NOMO-1 (cell line): ENCODE measurements at regions not wholly inside any gene's neighbourhood (a gene's known extent, or its start where the extent isn't known, plus 50 kb on each side); places are given as distances from the start of the nearest gene placed in this dataset.

Source experiments
- DNase-seq, 2 experiments: peaks; one replicate each; lab custom pipeline; 2025; ENCODE audit not compliant: unreplicated experiment in 2 of 2; lab: John Stamatoyannopoulos, UW

DNA sequence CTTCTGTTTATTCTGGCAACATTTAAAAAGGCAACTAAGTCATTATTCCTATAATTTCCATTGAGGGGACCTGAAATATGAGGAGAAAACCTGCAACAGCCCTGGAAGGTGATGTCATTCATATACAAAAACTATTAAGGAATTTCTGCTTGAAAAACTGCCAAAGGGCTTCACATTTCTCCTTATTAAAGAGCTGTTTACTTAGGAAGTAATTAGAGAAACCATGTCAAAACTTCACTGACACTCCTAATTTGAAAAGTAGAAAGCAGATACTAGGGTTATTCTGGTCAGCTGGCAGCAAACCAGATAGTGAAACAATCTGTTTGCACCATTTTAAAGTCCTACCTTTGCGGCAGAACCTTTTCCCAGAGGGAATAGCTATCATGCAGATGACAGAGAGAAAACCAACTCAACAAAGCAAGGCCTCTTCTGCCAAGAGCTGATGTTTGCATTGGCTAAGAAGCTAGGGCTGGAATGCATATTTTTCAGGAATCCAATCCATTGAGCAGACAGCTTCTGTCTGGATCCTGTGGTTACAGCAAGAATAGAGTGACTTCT is 592.2 kb upstream of the SYT4 start:
- no peak for DNase-seq

- no peak for DNase-seq
Measured at GRCh38 chr18:43870626-43871025, 593.3 kb upstream of the SYT4 start.

- no peak for DNase-seq
Measured at GRCh38 chr18:43875511-43875910, 598.2 kb upstream of the SYT4 start.

- DNase-seq = no peak
Measured at GRCh38 chr18:43876286-43876685, 599.0 kb upstream of the SYT4 start.

GRCh38 chr18:43876748-43877147 is 599.5 kb upstream of the SYT4 start:
- DNase-seq = no peak

- DNase-seq = no peak
Measured at GRCh38 chr18:43877616-43878321, 600.5 kb upstream of the SYT4 start.

DNA sequence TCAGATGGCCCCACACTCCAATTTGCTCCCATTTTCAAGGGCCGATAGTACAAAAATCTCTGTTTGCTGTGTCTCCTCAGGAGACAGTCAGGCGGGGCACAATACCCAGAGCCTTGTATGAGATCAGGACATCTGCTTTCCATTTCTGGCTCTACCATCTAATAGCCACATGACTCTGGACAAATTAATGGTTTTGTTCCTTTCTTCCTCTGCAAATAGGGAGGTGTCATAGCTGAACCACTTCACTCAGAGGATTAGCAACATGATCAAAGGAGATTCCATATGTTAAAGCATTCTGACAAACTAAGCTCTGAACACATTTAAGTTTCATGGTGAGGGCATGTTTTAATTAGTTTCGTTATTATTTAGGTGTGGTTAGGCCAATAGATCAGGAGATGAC is 602.1 kb upstream of the SYT4 start:
- DNase-seq = no peak

GRCh38 chr18:43882358-43883055 is 605.2 kb upstream of the SYT4 start:
- DNase-seq = no peak

- DNase-seq = no peak
Measured at GRCh38 chr18:43883886-43884285, 606.6 kb upstream of the SYT4 start.

- DNase-seq = no peak
Measured at GRCh38 chr18:43886341-43886740, 609.1 kb upstream of the SYT4 start.

GRCh38 chr18:43887491-43887890 is 610.2 kb upstream of the SYT4 start:
- DNase-seq = no peak

DNA sequence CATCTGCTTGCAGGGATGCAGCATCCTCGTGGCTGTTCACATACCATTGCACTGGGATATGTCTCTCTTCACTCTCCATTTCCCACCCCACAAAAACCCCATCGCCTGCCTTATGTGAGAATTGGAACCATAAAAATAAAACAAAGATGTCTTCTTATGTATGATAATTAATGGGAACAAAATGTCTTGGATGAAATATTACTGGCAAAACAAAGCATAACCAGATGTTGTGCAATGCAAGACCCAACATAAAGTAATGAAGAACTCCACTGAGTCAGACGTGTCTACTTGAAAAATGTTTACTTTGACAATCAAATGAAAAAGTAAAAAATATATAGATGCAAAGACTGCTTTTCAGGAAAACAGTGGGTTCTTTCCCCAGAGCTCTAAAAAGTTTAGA is 611.3 kb upstream of the SYT4 start:
- DNase-seq = no peak

DNA sequence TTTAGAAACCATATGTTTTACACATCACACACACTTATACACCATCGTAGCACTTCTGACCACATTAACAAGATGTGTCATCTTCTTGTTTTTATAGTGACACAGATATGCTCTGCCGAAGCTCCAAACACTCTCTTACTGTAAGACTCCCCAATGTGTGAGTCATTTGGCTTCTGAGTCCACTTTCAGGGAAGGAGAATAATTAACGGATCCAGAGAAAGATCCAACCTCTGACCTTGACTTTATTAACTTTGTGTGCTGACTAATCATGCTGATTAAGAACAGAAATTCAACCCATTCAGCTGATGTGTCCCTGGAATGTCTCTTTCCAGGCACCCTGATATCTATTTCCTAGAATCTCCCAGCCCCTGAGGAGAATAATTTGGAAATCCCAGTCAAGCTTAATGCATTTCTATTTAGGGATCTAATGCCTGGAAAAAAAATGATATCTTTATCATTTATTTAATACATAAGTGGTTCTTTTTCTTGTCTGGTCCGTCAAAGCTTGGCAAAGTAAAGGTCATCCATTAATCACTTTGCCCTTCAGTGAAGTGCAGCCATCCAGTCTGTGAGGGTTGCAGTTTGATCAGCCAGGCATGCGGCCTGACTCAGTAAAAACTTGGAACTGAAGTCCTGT is 615.8 kb upstream of the SYT4 start:
- no peak for DNase-seq

GRCh38 chr18:43904209-43904837 is 627.0 kb upstream of the SYT4 start:
- no peak for DNase-seq

GRCh38 chr18:43914018-43914417 is 636.7 kb upstream of the SYT4 start:
- DNase-seq = no peak

DNA sequence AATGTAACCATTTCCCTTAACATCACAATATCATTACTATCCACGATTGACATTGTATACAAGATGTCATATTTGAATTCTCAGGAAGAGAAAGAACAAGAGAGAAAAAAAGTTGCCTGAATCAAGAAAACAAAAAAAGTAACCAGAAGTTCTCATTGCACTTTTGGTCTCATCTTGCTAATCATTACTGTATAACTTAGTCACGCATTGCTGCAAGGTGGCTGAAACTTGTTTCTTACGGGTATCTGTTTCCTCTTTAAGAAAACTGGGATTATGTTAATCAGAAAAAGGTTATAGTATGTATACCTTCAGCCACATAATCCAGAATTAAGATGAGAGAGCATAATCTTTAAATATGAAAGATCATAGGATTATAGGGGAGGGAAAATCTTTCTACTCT is 639.7 kb upstream of the SYT4 start:
- DNase-seq = no peak

- DNase-seq = no peak
Measured at GRCh38 chr18:43917520-43917919, 640.2 kb upstream of the SYT4 start.

DNA sequence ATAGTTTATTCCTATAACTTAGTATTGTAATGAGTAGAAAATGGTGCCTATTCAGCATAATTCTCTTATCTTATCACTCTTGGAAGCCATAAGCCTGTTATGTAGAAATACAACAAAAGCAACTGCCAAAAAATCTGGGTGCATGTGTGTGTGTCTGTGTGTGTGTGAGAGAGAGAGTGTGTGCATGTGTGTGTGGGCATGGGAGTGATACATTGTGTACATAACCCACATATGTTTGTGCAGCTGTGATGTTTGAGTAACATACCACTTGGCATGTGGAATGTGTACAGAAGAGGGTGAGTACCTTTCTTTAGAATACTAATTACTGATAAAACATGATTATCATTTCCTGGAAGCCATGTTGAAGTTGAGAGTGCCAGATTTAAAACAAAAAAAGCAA is 642.3 kb upstream of the SYT4 start:
- no peak for DNase-seq

DNA sequence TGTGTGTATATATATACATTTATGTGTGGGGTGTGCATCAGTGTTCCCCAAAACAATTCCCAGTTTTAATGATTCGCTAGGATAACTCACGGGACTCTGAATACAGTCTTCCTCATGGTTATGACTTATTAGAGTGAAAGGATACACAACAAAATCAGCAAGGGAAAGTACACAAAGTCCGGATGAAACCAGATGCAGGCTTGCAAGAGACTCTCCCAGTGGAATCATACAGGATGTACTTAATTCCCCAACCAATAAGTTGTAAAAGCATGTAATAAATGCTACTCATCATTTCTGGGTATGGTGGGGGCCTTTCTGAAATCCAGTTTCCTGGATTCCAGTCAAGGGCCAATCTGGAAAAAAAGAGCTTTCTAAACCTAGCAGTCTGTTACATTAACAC is 654.1 kb upstream of the SYT4 start:
- no peak for DNase-seq

- DNase-seq = no peak
Measured at GRCh38 chr18:43932140-43932539, 654.9 kb upstream of the SYT4 start.

- DNase-seq = no peak
Measured at GRCh38 chr18:43933177-43933576, 655.9 kb upstream of the SYT4 start.
